HEK293 (cell line): ENCODE measurements at regions not wholly inside any gene's neighbourhood (a gene's known extent, or its start where the extent isn't known, plus 50 kb on each side); places are given as distances from the start of the nearest gene placed in this dataset.

ENCODE experiments used
- CTCF ChIA-PET: fragments of 350-600 bp; formaldehyde crosslinking; extraction: SDS; loops from one replicate; lab custom pipeline; 2021; ENCODE audit warnings: antibody characterized with exemption; lab: Yijun Ruan, JAX
- POLR2A ChIA-PET: fragments of 300-600 bp; formaldehyde crosslinking; extraction: SDS; loops from one replicate; lab custom pipeline; 2020; ENCODE audit warnings: antibody characterized with exemption, inconsistent platforms; lab: Yijun Ruan, JAX
- H3K27ac ChIP-seq: fragments of 200-500 bp; sonication (Bioruptor generic); 2 replicates; pipeline ENCODE4 v1.5.1; 2014; ENCODE audit warnings: low read depth, low read length, control low read depth, inconsistent platforms; ENCODE audit errors: extremely low read depth
- H3K36me3 ChIP-seq, 2 experiments: fragments of 200-500 bp in 1 of 2; sonication (Bioruptor generic) in 1 of 2; 1 replicate in 1 of 2; 2 replicates in 1 of 2; pipeline ENCODE4 v1.5.1; 2014 to 2017; ENCODE audit warnings: inconsistent platforms in 2 of 2, low read length in 2 of 2; ENCODE audit not compliant: control insufficient read depth in 2 of 2, insufficient read depth in 1 of 2
- H3K4me1 ChIP-seq: fragments of 200-500 bp; sonication (Bioruptor generic); 2 replicates; pipeline ENCODE4 v1.5.1; 2014; ENCODE audit warnings: mild to moderate bottlenecking, low read length, inconsistent platforms; ENCODE audit not compliant: control insufficient read depth, insufficient read depth
- H3K4me3 ChIP-seq: 2 replicates; pipeline ENCODE4 v1.5.1; 2011; ENCODE audit warnings: low read depth, mild to moderate bottlenecking, control low read depth, low read length, moderate library complexity
- H3K9me3 ChIP-seq: fragments of 200-500 bp; sonication (Bioruptor generic); 2 replicates; pipeline ENCODE4 v1.5.1; 2014; ENCODE audit warnings: low read depth, low read length, inconsistent platforms; ENCODE audit not compliant: control insufficient read depth, insufficient read depth
- BCL11A ChIP-seq: fragments of 450-650 bp; formaldehyde crosslinking; IDR thresholded peaks from 2 replicates; pipeline ENCODE4 v1.5.1; 2016; ENCODE audit warnings: low read depth, missing biosample characterization, missing genetic modification characterization
- ZBTB21 ChIP-seq: fragments of 450-650 bp; formaldehyde crosslinking; IDR thresholded peaks from 2 replicates; pipeline ENCODE4 v1.5.1; 2017; ENCODE audit warnings: missing biosample characterization, missing genetic modification characterization
- ZBTB7A ChIP-seq: fragments of 450-650 bp; formaldehyde crosslinking; IDR thresholded peaks from 2 replicates; pipeline ENCODE4 v1.5.1; 2016; ENCODE audit warnings: low read depth, missing biosample characterization, missing genetic modification characterization
- ZIC2 ChIP-seq: fragments of 450-650 bp; formaldehyde crosslinking; IDR thresholded peaks from 2 replicates; pipeline ENCODE4 v1.5.1; 2016; ENCODE audit warnings: missing biosample characterization, missing genetic modification characterization
- ZNF174 ChIP-seq: fragments of 450-650 bp; formaldehyde crosslinking; IDR thresholded peaks from 2 replicates; pipeline ENCODE4 v1.5.0; 2017; ENCODE audit warnings: missing biosample characterization, mild to moderate bottlenecking, missing genetic modification characterization
- ZNF223 ChIP-seq: fragments of 450-650 bp; formaldehyde crosslinking; IDR thresholded peaks from 2 replicates; pipeline ENCODE4 v1.5.1; 2016; ENCODE audit warnings: missing biosample characterization, missing genetic modification characterization
- ZNF302 ChIP-seq: fragments of 450-650 bp; formaldehyde crosslinking; IDR thresholded peaks from 2 replicates; pipeline ENCODE4 v1.5.1; 2016; ENCODE audit warnings: missing biosample characterization, missing genetic modification characterization, low read depth
- ZNF585B ChIP-seq: fragments of 450-650 bp; formaldehyde crosslinking; IDR thresholded peaks from 2 replicates; pipeline ENCODE4 v1.5.1; 2016; ENCODE audit warnings: missing biosample characterization, missing genetic modification characterization
- ZNF596 ChIP-seq: fragments of 450-650 bp; IDR thresholded peaks from 2 replicates; pipeline ENCODE4 v1.5.0; 2018; ENCODE audit warnings: missing biosample characterization, mild to moderate bottlenecking, missing genetic modification characterization, moderate library complexity
- ZNF629 ChIP-seq: fragments of 450-650 bp; formaldehyde crosslinking; IDR thresholded peaks from 2 replicates; pipeline ENCODE4 v1.5.1; 2017; ENCODE audit warnings: missing biosample characterization, missing genetic modification characterization
- ZNF76 ChIP-seq: fragments of 450-650 bp; formaldehyde crosslinking; IDR thresholded peaks from 2 replicates; pipeline ENCODE4; 2016; ENCODE audit warnings: low read depth, missing biosample characterization, missing genetic modification characterization, borderline replicate concordance
- ZNF837 ChIP-seq: fragments of 450-650 bp; formaldehyde crosslinking; IDR thresholded peaks from 2 replicates; pipeline ENCODE4 v1.5.1; 2016; ENCODE audit warnings: missing biosample characterization, missing genetic modification characterization
- ZSCAN30 ChIP-seq: fragments of 450-650 bp; IDR thresholded peaks from 2 replicates; pipeline ENCODE4 v1.5.1; 2018; ENCODE audit warnings: missing biosample characterization, mild to moderate bottlenecking, missing genetic modification characterization, moderate library complexity
- TF ChIP-seq, protein P1 (sequence below): fragments of 450-650 bp; formaldehyde crosslinking; IDR thresholded peaks from 2 replicates; pipeline ENCODE4 v1.5.1; 2016; ENCODE audit warnings: missing biosample characterization, missing genetic modification characterization
- TF ChIP-seq, protein P2 (sequence below): fragments of 450-650 bp; formaldehyde crosslinking; IDR thresholded peaks from 2 replicates; pipeline ENCODE4 v1.5.1; 2017; ENCODE audit warnings: missing biosample characterization, missing genetic modification characterization
- TF ChIP-seq, protein P3 (sequence below): fragments of 450-650 bp; formaldehyde crosslinking; IDR thresholded peaks from 2 replicates; pipeline ENCODE4 v1.5.1; 2016; ENCODE audit warnings: missing biosample characterization, missing genetic modification characterization, low read depth
- TF ChIP-seq, protein P4 (sequence below): fragments of 450-650 bp; formaldehyde crosslinking; IDR thresholded peaks from 2 replicates; pipeline ENCODE4 v1.5.1; 2016; ENCODE audit warnings: missing biosample characterization, missing genetic modification characterization

DNA sequence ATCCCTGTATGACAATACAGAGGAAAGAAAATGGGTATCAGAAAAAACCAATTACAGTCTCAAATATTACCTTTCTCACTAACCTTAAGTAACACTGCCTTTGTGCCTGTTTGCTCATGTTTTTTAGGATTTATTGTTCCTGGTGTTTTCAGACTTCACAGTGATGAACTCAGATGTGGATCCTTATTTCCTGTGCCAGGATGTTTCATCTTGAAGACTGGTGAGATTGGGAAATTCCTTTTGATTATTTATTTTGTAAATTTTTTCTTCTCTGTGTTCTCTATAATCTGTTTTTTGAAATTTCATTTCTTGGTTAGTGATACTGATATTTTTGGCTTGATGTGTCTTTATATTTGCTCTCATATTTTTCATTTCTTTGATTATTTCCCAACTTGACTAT lies 142.4 kb upstream of the GRIN3A start:
- Histone ChIP-seq H3K9me3 (no peaks in the 10 kb centered on the region), H3K4me3 (no peak overlapping the region), H3K27ac (no peak overlapping the region), H3K36me3 (no peaks in the 10 kb centered on the region), H3K4me1 (no peaks in the 10 kb centered on the region)
- no peak for TF ChIP-seq ZNF596 (tag by site-specific recombination)
- no peak for TF ChIP-seq ZNF223
- TF ChIP-seq, protein P1, sequence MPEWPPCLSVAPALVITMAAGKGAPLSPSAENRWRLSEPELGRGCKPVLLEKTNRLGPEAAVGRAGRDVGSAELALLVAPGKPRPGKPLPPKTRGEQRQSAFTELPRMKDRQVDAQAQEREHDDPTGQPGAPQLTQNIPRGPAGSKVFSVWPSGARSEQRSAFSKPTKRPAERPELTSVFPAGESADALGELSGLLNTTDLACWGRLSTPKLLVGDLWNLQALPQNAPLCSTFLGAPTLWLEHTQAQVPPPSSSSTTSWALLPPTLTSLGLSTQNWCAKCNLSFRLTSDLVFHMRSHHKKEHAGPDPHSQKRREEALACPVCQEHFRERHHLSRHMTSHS (tag by site-specific recombination), result no peak
- no peak for TF ChIP-seq BCL11A (tag by site-specific recombination)
- TF ChIP-seq ZIC2, result no peak
- no peak for TF ChIP-seq ZNF302 (tag by site-specific recombination)
- TF ChIP-seq, protein P2, sequence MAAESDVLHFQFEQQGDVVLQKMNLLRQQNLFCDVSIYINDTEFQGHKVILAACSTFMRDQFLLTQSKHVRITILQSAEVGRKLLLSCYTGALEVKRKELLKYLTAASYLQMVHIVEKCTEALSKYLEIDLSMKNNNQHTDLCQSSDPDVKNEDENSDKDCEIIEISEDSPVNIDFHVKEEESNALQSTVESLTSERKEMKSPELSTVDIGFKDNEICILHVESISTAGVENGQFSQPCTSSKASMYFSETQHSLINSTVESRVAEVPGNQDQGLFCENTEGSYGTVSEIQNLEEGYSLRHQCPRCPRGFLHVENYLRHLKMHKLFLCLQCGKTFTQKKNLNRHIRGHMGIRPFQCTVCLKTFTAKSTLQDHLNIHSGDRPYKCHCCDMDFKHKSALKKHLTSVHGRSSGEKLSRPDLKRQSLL (tag by site-specific recombination), result no peak
- TF ChIP-seq ZNF585B (tag by site-specific recombination), result no peak
- ChIA-PET POLR2A (no interaction called here), CTCF (no interaction called here)

DNA sequence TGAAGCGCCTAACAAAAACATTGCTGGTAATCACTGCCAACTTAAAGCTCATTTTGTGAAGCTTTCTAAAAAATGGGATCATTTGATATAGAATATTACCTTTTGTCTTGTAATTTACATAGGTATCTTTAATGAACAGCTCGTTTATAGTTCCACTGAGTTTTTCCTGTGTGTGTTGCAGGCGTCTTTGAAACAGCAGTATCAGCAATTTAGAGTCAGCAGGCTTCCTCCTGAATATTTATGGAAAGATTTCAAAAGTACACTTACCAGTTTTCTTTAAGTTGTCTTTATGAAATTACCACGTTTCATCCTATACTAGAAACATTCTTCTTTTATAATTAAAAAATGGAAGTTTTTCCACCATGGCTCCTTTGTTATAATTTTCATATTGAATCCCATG lies 140.3 kb upstream of the GRIN3A start:
- Histone ChIP-seq H3K36me3 (no peaks in the 10 kb centered on the region), H3K4me1 (no peaks in the 10 kb centered on the region), H3K27ac (no peak overlapping the region), H3K9me3 (no peaks in the 10 kb centered on the region), H3K4me3 (no peak overlapping the region)
- TF ChIP-seq ZSCAN30 (no peak), ZNF837 (tag by site-specific recombination) (no peak), ZBTB7A (tag by site-specific recombination) (no peak), ZNF174 (tag by site-specific recombination) (no peak), ZNF223 (no peak), ZBTB21 (tag by site-specific recombination) (no peak), ZNF629 (tag by site-specific recombination) (no peak), ZNF76 (tag by site-specific recombination) (no peak)
- TF ChIP-seq, protein P3, sequence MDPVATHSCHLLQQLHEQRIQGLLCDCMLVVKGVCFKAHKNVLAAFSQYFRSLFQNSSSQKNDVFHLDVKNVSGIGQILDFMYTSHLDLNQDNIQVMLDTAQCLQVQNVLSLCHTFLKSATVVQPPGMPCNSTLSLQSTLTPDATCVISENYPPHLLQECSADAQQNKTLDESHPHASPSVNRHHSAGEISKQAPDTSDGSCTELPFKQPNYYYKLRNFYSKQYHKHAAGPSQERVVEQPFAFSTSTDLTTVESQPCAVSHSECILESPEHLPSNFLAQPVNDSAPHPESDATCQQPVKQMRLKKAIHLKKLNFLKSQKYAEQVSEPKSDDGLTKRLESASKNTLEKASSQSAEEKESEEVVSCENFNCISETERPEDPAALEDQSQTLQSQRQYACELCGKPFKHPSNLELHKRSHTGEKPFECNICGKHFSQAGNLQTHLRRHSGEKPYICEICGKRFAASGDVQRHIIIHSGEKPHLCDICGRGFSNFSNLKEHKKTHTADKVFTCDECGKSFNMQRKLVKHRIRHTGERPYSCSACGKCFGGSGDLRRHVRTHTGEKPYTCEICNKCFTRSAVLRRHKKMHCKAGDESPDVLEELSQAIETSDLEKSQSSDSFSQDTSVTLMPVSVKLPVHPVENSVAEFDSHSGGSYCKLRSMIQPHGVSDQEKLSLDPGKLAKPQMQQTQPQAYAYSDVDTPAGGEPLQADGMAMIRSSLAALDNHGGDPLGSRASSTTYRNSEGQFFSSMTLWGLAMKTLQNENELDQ (tag by site-specific recombination), result no peak
- TF ChIP-seq, protein P4, sequence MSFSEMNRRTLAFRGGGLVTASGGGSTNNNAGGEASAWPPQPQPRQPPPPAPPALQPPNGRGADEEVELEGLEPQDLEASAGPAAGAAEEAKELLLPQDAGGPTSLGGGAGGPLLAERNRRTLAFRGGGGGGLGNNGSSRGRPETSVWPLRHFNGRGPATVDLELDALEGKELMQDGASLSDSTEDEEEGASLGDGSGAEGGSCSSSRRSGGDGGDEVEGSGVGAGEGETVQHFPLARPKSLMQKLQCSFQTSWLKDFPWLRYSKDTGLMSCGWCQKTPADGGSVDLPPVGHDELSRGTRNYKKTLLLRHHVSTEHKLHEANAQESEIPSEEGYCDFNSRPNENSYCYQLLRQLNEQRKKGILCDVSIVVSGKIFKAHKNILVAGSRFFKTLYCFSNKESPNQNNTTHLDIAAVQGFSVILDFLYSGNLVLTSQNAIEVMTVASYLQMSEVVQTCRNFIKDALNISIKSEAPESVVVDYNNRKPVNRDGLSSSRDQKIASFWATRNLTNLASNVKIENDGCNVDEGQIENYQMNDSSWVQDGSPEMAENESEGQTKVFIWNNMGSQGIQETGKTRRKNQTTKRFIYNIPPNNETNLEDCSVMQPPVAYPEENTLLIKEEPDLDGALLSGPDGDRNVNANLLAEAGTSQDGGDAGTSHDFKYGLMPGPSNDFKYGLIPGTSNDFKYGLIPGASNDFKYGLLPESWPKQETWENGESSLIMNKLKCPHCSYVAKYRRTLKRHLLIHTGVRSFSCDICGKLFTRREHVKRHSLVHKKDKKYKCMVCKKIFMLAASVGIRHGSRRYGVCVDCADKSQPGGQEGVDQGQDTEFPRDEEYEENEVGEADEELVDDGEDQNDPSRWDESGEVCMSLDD (tag by site-specific recombination), result no peak
- POLR2A ChIA-PET, result no interaction called here
- CTCF ChIA-PET, result no interaction called here
